NB4 (cell line): ENCODE measurements at regions not wholly inside any gene's neighbourhood (a gene's known extent, or its start where the extent isn't known, plus 50 kb on each side); places are given as distances from the start of the nearest gene placed in this dataset.

Experiments used
- DNase-seq: peaks from one replicate; pipeline ENCODE4 v3.0.0; 2010; ENCODE audit warnings: low read depth
- H3K4me3 ChIP-seq: one replicate; pipeline ENCODE4 v1.5.1; 2011; ENCODE audit warnings: mild to moderate bottlenecking, low read depth, low read length, moderate library complexity
- MYC ChIP-seq: IDR thresholded peaks from 2 replicates; pipeline ENCODE4 v1.6.1; 2011; ENCODE audit warnings: low read depth, low read length
- POLR2A ChIP-seq: IDR thresholded peaks from 2 replicates; pipeline ENCODE4 v1.6.1; 2011; ENCODE audit warnings: mild to moderate bottlenecking; ENCODE audit not compliant: insufficient read length; ENCODE audit errors: extremely low read depth
- TF ChIP-seq, protein P1 (sequence below): IDR thresholded peaks from 2 replicates; pipeline ENCODE4 v1.6.1; 2011; ENCODE audit warnings: low read depth, low read length
- TF ChIP-seq, protein P2 (sequence below): IDR thresholded peaks from one replicate; pipeline ENCODE4 v1.5.1; 2012; ENCODE audit warnings: low read depth, low read length

DNA sequence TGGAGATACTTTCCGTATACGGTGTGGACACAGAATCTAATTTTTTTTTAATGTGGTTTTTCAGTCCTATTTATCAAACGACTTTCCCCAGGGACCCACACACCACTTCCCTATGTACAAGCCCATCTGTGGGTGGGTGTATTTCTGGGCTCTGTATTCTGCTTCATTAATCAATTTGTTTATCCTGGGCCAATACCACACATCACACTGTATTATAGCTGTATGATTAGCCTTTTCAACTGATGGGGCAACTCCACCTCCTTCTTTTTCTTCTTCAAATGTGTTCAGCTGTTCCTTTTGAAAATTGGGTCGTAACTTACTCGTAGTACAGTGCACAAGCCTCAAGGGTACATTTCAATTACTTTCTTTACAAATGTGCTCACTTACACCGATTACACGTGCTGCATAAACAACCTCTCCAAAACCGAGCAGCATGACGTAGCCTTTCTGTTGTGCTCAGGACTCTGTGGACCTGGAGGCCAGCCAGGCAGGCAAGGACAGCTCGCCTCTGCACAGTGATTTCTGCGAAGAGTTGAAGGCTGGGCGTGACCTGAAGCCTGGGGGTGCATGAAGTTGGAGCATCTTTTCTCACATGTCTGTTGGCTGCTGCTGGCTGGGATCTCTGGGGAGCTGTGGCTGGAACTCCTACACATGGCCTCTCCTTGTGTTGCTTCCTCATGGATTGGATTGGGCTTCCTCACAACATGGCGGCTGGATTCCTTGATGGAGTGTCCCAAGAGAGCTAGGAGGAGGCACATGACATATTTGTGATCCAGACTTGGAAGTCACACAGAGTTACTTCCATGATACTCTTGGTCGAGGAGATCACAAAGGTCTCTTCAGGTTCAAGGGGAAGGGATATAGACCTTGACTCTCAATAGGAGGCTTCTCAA, 126.5 kb downstream of the CRYAA start:
- no peak overlapping the region for H3K4me3 ChIP-seq
- peak; percentile 32 for DNase-seq
- TF ChIP-seq, protein P1, sequence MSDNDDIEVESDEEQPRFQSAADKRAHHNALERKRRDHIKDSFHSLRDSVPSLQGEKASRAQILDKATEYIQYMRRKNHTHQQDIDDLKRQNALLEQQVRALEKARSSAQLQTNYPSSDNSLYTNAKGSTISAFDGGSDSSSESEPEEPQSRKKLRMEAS = no peak
- TF ChIP-seq MYC = no peak
- TF ChIP-seq, protein P2, sequence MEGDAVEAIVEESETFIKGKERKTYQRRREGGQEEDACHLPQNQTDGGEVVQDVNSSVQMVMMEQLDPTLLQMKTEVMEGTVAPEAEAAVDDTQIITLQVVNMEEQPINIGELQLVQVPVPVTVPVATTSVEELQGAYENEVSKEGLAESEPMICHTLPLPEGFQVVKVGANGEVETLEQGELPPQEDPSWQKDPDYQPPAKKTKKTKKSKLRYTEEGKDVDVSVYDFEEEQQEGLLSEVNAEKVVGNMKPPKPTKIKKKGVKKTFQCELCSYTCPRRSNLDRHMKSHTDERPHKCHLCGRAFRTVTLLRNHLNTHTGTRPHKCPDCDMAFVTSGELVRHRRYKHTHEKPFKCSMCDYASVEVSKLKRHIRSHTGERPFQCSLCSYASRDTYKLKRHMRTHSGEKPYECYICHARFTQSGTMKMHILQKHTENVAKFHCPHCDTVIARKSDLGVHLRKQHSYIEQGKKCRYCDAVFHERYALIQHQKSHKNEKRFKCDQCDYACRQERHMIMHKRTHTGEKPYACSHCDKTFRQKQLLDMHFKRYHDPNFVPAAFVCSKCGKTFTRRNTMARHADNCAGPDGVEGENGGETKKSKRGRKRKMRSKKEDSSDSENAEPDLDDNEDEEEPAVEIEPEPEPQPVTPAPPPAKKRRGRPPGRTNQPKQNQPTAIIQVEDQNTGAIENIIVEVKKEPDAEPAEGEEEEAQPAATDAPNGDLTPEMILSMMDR = no peak
- no peak for TF ChIP-seq POLR2A

- H3K4me3 ChIP-seq = no peak overlapping the region
- DNase-seq = no peak
- TF ChIP-seq POLR2A (no peak), MYC (no peak)
- TF ChIP-seq, protein P1 = no peak
- TF ChIP-seq, protein P2 = no peak
These were observed 125.5 kb downstream of the CRYAA start for GRCh38 chr21:43294194-43294902.

GRCh38 chr21:43292866-43293142, 124.0 kb downstream of the CRYAA start:
- DNase-seq = no peak
- no peak overlapping the region for H3K4me3 ChIP-seq
- no peak for TF ChIP-seq MYC
- TF ChIP-seq, protein P1 = 0 out of 2 replicates have a peak, but pooled peaks have one; percentile 26

DNA sequence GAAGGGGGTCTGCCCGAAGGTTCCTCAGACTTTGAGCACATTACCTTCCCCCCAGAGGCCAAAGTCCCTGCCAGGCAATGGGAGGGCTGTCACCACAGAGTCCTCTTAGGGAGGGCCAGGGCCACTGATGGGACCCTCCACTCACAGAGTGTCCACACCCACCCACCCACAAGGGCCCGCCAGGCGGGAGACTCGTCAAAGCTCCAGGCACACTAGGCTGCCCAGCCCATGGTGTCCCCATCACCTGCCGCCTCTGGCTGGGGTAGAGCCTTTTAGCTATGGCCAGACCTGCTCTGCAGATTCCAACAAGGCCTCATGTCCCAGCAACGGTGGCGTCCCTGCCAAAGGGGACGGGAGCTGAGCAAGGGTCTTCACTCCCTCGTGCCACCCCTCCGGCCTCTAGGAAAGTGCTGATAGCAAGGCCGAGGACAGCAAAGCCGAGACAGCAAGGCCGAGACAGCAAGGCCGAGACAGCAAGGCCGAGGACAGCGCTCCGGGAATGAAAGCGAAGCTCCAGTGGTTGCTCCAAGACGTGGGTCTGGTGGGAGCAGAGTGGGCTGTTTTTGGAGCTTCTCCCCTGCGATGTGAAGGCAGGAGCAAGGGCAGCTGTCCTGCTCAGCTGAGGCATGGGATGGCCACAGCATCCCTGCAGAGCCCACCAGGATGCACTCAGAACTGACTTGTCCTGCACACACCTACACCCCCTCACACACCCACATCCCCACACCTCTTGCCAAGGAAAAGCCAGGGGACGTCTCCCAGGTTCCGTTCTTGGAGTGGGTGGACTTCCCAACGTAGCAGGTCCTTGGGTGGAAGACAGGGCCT, 123.4 kb downstream of the CRYAA start:
- TF ChIP-seq, protein P2 = no peak
- TF ChIP-seq POLR2A (no peak), MYC (no peak)
- TF ChIP-seq, protein P1 = no peak
- no peak overlapping the region for H3K4me3 ChIP-seq
- DNase-seq = no peak

GRCh38 chr21:43291347-43291950, 122.6 kb downstream of the CRYAA start:
- no peak for TF ChIP-seq POLR2A
- TF ChIP-seq, protein P2 = no peak
- no peak for TF ChIP-seq MYC
- TF ChIP-seq, protein P1 = no peak
- DNase-seq = no peak
- no peak overlapping the region for H3K4me3 ChIP-seq
